ENCODE measurements at regions not wholly inside any gene's neighbourhood (a gene's known extent, or its start where the extent isn't known, plus 50 kb on each side); places are given as distances from the start of the nearest gene placed in this dataset.

DNA sequence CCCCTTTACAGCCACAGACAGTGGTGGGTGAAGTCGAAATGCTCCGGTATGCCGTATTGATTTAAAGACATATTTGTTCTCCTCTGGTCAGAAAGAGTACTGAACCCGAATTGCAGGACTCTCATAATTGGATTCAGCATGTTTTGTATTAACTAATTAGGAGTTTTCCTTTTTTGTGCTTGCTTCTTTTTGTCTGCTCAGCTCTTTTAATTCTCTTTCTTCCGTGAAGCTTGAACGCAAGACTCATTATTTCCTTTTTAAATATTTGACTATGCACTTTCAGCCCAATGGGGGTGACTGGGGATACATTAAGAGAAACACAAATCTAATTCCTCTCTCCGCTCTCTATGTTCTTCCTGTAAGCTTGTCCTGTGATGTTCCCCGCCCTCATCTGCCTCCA is 246.6 kb upstream of the IRX2 start:
- TF ChIP-seq CTCF (IDR thresholded peaks at IDR 0.05) (no peak), POLR2A (IDR thresholded peaks at IDR 0.05) (no peak)
